DMS 273 (cell line): ENCODE measurements at regions not wholly inside any gene's neighbourhood (a gene's known extent, or its start where the extent isn't known, plus 50 kb on each side); places are given as distances from the start of the nearest gene placed in this dataset.
"Not testable (repeated sequence)": the region's sequence is repeated elsewhere in the genome, so short reads cannot be mapped to it uniquely, and the experiment has no call there.

Experiments
- DNase-seq: peaks from one replicate; lab custom pipeline; 2025; ENCODE audit not compliant: unreplicated experiment; lab: John Stamatoyannopoulos, UW

DNA sequence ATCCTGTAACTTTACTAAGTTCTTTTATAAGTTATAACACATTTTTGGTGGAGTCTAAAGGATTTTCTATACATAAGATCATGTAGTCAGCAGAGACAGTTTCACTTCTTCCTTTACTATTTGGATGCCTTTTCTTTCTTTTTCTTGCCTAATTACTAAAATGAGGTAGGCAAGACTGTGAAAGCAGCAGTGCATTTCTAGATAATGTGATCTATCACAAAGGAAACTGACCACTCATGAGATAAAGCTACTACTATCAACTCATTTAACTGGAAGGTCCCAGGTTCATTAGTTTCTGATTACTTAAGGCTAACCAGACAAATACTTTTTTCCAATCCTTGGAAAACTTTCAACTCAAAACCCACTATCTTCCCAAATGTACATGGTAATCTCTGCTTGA, 196.2 kb upstream of the E2F8 start:
- no peak for DNase-seq

DNA sequence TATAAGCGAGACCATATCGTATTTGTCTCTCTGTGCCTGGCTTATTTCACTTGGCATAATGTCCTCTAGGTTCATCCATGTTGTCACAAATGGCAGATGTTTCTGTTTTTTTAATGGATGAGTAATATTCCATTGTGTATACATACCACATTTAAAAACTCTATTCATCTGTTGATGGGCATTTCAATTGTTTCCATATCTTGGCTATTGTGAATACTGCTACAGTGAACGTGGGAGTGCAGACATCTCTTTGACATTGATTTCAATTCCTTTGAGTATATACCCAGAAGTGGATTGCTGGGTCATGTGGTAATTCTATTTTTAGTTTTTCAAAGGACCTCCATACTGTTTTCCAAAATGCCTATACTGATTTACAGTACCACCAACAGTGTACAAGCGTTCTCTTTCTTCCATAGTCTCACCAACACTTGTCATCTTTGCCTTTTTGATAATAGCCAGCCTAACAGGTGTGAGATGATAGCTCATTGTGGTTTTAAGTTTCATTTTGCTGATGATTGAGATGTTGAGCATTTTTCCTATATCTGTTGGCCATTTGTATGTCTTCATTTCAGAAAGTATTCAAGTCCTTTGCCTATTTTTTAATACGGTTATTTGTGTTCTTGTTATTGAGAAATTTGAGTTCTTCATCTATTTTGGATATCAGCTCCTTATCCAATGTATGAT, 194.7 kb upstream of the E2F8 start:
- no peak for DNase-seq

GRCh38 chr11:19433791-19434190, 193.0 kb upstream of the E2F8 start:
- DNase-seq = no peak

DNA sequence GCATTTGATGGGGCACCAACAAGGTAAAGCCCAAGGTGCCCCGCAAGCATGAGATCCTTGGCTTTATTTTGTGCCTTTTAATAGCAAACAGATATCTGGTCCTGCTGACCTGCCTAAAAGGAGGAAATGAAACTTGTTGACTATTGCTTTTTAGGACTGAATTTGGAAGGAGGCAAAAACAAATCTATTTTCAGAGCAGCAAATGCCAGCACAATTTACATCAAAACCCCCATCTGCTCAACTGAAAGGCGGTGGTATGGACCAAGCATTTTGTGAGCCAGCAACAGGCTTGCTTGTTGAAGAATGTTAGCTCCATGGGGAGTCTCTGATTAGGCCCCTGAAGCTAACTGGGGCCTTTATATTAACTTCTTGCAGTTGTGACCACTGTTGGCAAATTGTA, 192.6 kb upstream of the E2F8 start:
- DNase-seq = peak; percentile 1

DNA sequence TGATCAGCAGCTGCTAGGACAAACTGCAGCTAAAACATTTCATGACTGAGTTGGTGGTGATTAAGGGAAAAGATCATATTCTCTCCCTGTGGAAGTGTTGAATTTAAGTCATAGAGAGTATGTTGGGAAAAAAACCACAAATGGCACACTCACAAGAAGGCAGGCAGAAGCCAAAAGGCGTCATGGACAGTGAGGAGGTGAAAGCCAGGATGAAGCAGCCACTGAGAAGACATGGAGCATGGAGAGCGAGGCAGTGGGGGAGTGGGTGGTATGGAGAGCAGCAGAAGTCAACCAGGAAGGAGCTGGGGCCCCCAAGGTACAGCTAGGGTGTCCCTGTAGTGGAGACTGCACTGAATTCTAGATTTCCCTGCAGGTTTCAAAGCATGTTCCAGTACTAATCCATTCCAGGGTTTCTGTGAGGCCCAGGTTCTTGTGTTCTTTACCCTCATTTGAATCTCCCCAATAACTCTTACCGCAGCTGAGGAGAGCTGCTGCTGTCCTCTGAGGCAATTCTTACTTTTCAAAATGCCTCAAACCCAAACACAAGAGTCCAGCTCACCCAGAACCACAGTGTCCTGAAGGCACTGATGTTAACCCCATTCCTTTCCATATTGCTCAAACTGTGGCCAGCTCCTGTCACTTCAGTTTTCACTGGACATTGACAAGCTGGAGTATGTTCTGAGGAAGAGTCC, 191.8 kb upstream of the E2F8 start:
- DNase-seq = peak; percentile 35

DNA sequence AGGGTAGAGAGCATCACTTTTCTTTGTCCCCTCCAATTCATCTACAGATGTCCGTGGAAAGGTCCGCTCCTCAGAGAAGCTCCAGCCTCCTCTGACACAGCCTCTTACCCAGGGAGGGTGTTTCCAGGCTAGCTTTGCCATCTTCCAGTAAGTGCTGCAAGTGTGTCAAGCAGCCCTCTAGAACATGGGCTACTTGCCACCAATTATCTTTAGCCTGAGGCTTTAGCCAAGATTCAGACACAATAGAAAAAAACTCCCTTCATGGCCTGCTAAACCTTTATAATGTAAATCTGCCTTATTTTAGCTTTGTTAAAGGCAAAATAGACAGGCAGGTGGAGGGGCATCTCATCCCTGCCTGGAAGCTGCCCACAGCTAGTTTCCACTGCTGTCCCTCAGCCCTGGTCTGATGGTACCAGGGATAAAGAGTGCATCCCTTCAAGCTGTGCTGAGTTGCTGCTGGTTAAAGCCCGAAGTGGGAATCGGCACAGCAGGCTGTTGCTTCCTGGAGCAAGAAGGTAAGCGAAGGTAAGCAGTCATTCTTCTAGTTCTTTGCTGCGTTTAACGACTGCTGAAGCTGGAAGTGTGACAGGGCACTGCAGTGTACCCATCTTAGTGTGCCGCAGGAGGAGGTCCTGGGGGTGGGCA, 190.1 kb upstream of the E2F8 start:
- no peak for DNase-seq

- no peak for DNase-seq
These were observed 189.6 kb upstream of the E2F8 start for GRCh38 chr11:19430346-19430745.

DNA sequence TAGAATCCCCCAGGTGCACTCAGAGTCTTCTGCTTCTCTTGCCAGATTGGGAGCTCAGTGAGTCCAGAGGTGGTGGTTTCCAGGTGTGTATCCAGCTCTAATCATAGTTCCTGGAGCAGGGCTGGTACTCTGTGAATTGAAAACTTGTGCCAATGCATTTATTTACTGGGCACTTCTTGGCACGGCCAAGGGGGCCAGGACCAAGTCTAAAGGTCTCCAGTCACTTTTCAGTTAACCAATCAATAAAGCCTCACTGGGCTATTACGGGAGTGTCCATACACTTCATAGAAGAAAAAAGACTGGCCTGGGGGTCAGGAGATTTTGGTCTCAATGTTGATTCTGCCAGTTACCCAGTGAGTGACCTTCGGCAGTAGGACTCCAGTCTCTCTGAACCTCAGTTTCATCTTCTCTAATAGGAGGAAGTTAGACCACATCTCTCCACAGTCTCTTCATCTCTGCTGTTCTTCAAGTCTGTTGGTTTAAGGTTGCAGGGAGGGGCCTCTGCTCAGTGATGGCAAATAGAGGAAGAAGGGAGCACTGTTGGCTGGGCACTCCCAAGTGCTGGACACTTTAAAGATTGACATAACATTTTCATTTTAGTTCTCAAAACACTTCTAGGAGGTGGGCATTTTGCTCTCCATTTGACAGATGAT, 188.5 kb upstream of the E2F8 start:
- no peak for DNase-seq

- no peak for DNase-seq
These were observed 187.7 kb upstream of the E2F8 start for GRCh38 chr11:19428206-19429002.

DNA sequence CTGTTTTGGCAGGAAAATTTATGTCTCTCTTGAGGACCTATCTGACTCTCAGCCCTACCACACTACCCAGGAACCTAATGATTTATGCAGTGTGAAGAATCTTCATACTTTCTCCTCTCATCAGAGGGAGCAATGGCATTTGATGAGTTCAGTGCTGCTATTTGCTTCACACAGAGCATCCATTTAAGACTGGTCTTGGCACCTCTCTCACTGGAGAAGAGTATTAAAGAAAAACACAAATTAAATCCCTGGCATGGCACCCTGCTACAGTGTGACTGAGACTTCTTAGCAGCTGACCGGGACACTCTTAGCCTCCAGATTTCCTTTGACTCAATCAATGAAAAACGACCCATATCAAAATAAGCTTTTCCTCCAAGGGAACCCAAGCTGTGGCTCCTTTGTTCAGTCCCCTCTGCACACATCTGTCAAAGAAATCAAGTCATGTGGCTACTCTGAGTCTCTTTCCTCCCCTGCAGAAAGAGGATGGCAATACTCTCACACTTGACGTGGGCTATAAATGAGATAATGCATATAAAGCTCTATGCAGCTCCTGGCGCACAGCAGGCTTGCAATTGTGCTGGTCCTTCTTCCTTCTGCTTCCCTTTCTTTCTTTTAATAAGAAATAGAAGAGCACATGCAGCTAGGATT, 186.1 kb upstream of the E2F8 start:
- no peak for DNase-seq

- no peak for DNase-seq
These were observed 185.4 kb upstream of the E2F8 start for GRCh38 chr11:19426011-19426755.

DNA sequence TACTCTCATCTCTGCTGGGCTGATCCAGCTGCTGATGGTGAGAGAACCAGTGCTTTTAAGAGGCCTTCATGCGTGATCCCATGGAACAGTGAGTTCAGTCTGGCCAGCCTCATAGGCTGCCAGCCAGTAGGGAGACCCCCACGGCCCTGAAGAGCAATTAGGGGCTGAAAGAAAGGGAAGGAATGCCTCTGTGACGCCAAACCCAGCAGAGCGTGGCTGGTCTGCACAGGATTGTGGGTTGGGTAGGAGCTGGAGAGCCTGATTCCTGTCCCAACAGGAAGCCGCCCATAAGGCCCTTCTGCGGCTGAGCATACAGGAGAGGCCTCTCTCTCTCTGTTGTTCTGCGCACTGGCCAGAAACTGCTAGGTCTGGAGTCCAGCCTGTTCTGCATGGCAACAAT, 181.5 kb upstream of the E2F8 start:
- no peak for DNase-seq

DNA sequence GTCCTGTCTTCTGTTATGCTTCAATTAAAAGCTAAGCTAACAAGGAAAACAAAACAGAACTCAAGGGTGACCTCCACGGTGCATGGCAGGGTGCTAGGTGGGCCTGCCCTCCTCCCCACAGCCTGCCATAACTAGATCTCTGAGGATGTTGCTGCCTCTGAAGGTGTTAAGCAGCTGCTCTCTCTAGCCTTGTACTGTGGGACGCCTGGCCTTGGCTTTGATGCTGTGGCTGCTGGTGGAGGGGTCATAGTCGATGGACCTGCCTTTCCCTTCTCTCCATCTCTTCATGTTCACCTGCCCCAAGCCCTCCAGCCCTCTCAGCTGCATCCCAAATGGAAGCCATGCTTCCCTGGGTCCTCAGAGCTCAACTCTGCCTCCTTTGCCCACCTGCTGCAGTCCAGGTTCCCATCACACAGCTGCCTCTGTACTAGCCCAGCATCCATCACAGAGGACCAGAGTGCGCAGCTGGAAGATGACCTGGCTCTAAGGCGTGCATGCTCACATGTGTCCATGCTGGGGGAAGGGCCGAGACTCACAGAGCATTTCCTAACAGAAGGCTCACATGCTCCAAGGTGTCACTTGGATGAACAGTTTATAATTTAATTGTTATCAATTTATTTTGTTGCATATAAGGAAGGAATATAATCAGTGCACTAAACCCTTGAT, 180.3 kb upstream of the E2F8 start:
- no peak for DNase-seq

- DNase-seq = no peak
These were observed 179.1 kb upstream of the E2F8 start for GRCh38 chr11:19419808-19420207.

DNA sequence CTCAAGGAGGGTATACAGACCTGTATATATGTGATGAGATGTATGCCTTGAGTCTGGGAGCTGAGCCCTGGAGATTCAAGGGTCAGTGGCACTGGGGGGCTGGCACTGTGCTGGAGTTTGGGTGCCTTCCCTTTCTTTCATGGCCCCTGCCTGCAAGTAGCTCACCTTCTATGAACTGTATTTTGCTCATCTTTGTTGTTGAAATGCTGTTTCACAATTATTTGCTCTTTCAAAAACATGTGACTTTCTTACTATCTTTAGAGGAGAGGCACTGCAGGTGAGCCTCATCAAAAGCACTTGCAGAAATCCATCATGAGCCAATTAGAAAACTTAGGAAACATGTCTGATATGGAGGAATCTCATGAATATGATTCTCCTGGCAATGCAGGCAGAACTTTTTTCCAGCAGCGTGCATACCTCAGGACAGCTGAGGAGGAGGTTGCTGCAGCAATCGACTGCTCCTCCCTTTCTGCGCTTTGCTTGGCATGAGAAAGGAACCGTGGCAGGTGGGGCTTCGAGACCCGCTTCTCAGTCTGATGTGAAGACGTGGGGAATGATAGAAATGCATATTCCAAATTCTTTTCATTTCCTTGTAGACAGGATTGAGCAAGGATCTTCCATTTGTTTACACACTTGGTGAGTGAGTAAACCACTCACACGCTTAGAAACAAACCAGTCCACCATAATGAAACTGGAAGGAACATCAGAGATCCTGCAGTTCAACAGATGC, 178.4 kb upstream of the E2F8 start:
- DNase-seq = no peak

GRCh38 chr11:19418221-19418620, 177.5 kb upstream of the E2F8 start:
- DNase-seq = no peak

- not testable (repeated sequence) for DNase-seq
These were observed 171.3 kb upstream of the E2F8 start for GRCh38 chr11:19412070-19412469.

GRCh38 chr11:19410032-19410431, 169.3 kb upstream of the E2F8 start:
- no peak for DNase-seq

- no peak for DNase-seq
These were observed 168.6 kb upstream of the E2F8 start for GRCh38 chr11:19409307-19409706.
